ENCODE measurements at regions not wholly inside any gene's neighbourhood (a gene's known extent, or its start where the extent isn't known, plus 50 kb on each side); places are given as distances from the start of the nearest gene placed in this dataset.

DNA sequence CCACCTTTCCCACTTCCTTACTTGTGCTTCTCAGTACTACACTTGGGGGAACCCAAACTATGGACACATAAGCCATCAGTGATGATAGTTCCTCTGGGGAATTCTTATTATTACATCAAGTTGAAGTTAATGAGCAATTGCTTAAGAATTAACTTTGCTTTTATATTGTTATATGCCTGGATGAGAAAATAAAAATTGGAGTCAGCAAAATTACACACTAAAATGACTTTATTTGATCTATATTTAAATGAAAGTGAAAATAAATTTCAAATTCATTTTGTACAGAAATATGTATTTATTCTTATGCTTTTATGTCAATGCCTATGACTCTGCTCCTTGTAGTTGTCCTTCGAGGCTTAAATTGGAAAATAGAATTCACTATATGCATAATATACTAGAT lies 149.4 kb upstream of the KCND2 start:
- TF ChIP-seq POLR2AphosphoS5 (IDR thresholded peaks at IDR 0.05; ENCODE audit: low read depth, low read length) (no peak), TAF1 (IDR thresholded peaks at IDR 0.05; ENCODE audit: borderline replicate concordance, low read depth, low read length) (no peak), POLR2A (IDR thresholded peaks at IDR 0.05; ENCODE audit: low read depth, low read length) (no peak)

Measured in GM12892 (cell line).